ENCODE measurements at regions not wholly inside any gene's neighbourhood (a gene's known extent, or its start where the extent isn't known, plus 50 kb on each side); places are given as distances from the start of the nearest gene placed in this dataset.

- BruUV-seq (replicated peaks): no TSS peak
- no peaks in the 10 kb centered on the region for H3K79me2 ChIP-seq (ENCODE audit: control insufficient read depth, insufficient read depth, low read length)
- no peak for DNase-seq (ENCODE audit: low read depth, low spot score)
- TF ChIP-seq EZH2 (IDR thresholded peaks at IDR 0.05; ENCODE audit: borderline replicate concordance, low read depth, low read length, severe bottlenecking) (no peak), FOS (IDR thresholded peaks at IDR 0.05; ENCODE audit: borderline replicate concordance, insufficient read depth, low read length) (no peak), GATA2 (IDR thresholded peaks at IDR 0.05; ENCODE audit: insufficient read depth, insufficient read length, low read depth, low read length) (no peak), JUN (IDR thresholded peaks at IDR 0.05; ENCODE audit: borderline replicate concordance, insufficient read depth, insufficient read length, low read depth) (no peak), MYC (IDR thresholded peaks at IDR 0.05; ENCODE audit: low read depth, low read length) (no peak), POLR2A (IDR thresholded peaks at IDR 0.05; ENCODE audit: low read depth, low read length) (no peak), POLR2AphosphoS5 (IDR thresholded peaks at IDR 0.05; ENCODE audit: insufficient read depth, low read depth, low read length) (no peak), MAX (IDR thresholded peaks at IDR 0.05; ENCODE audit: insufficient read depth, insufficient read length) (no peak)
- TF ChIP-seq, protein P1, sequence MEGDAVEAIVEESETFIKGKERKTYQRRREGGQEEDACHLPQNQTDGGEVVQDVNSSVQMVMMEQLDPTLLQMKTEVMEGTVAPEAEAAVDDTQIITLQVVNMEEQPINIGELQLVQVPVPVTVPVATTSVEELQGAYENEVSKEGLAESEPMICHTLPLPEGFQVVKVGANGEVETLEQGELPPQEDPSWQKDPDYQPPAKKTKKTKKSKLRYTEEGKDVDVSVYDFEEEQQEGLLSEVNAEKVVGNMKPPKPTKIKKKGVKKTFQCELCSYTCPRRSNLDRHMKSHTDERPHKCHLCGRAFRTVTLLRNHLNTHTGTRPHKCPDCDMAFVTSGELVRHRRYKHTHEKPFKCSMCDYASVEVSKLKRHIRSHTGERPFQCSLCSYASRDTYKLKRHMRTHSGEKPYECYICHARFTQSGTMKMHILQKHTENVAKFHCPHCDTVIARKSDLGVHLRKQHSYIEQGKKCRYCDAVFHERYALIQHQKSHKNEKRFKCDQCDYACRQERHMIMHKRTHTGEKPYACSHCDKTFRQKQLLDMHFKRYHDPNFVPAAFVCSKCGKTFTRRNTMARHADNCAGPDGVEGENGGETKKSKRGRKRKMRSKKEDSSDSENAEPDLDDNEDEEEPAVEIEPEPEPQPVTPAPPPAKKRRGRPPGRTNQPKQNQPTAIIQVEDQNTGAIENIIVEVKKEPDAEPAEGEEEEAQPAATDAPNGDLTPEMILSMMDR (IDR thresholded peaks at IDR 0.05; ENCODE audit: extremely low read depth in 1 of 2, insufficient read depth in 1 of 2, low read depth in 1 of 2, low read length in 2 of 2): no peak
- no peaks in the 10 kb centered on the region for H3K9me1 ChIP-seq (replicated peaks; ENCODE audit: control insufficient read depth, extremely low read depth, insufficient read depth, low read length)
- H3K27me3 ChIP-seq (ENCODE audit: control insufficient read depth in 2 of 2, insufficient read depth in 2 of 2, low read length in 2 of 2): no peaks in the 10 kb centered on the region
- no peak overlapping the region for H3K27ac ChIP-seq (ENCODE audit: insufficient read depth, low read depth, low read length)
- intact Hi-C loops (cut with micrococcal nuclease): no loop called here
- ChIA-PET CTCF (interaction anchor here (1.1 to 1.4 kb wide), 2 partner anchors 20 to 25 kb away, joined by 3 to 6 read pairs; no protein-coding TSS in a partner anchor), POLR2A (no interaction called here)
- H2AFZ ChIP-seq (ENCODE audit: low read depth, low read length): no peak overlapping the region
- H3K36me3 ChIP-seq (ENCODE audit: control insufficient read depth in 2 of 2, extremely low read depth in 1 of 2, insufficient read depth in 2 of 2, low read length in 2 of 2): no peaks in the 10 kb centered on the region
- H3K4me2 ChIP-seq (ENCODE audit: insufficient read depth, low read length): no peak overlapping the region
- FAIRE-seq: no peak
- H3K9me3 ChIP-seq (replicated peaks; ENCODE audit: control insufficient read depth, insufficient read depth, low read length): no peaks in the 10 kb centered on the region
- H3K4me1 ChIP-seq (ENCODE audit: control insufficient read depth, extremely low read depth, insufficient read depth, low read length): no peaks in the 10 kb centered on the region
- H3K9ac ChIP-seq (replicated peaks; ENCODE audit: extremely low read depth, insufficient read depth, low read length): no peak overlapping the region
- no peak overlapping the region for H3K4me3 ChIP-seq (replicated peaks in 1 of 3; ENCODE audit: insufficient read depth in 1 of 3, low read depth in 1 of 3, low read length in 3 of 3)
- no peaks in the 10 kb centered on the region for H4K20me1 ChIP-seq (replicated peaks; ENCODE audit: control insufficient read depth, extremely low read depth, insufficient read depth, low read length)
- dilution Hi-C loops (cut with MboI; ENCODE audit: extremely low pct_ligation_motif_present, low sequenced_read_pairs): no loop called here
Observed at GRCh38 chr7:96447109-96447645, 125.3 kb upstream of the SLC25A13 start.
